Astrocyte of the cerebellum (primary cell): ENCODE measurements at regions not wholly inside any gene's neighbourhood (a gene's known extent, or its start where the extent isn't known, plus 50 kb on each side); places are given as distances from the start of the nearest gene placed in this dataset.

ENCODE experiments used
- DNase-seq: peaks from one replicate; pipeline ENCODE4 v3.0.0-alpha.2; 2011; ENCODE audit warnings: low read depth
- H3K4me3 ChIP-seq: 2 replicates; pipeline ENCODE4 v1.5.1; 2011; ENCODE audit warnings: mild to moderate bottlenecking, low read depth, low read length, moderate library complexity
- CTCF ChIP-seq: IDR thresholded peaks from 2 replicates; pipeline ENCODE4 v1.5.1; 2012; ENCODE audit warnings: low read length, low read depth, moderate library complexity, mild to moderate bottlenecking; ENCODE audit errors: missing control alignments
- in situ Hi-C: cut with HindIII; loops from 2 replicates; pipeline ENCODE4 v1.10.0; 2017; ENCODE audit warnings: low sequenced_read_pairs

- in situ Hi-C loops = no loop called here
- no peak overlapping the region for H3K4me3 ChIP-seq
- TF ChIP-seq CTCF = no peak
- no peak for DNase-seq
Measured at GRCh38 chr1:194181845-194182244, 995.4 kb upstream of the B3GALT2 start.

GRCh38 chr1:194176212-194176611 lies 989.8 kb upstream of the B3GALT2 start:
- no peak overlapping the region for H3K4me3 ChIP-seq
- TF ChIP-seq CTCF = no peak
- no peak for DNase-seq
- in situ Hi-C loops = no loop called here

- no peak for DNase-seq
- in situ Hi-C loops = no loop called here
- TF ChIP-seq CTCF = no peak
- no peak overlapping the region for H3K4me3 ChIP-seq
Measured at GRCh38 chr1:194175251-194175650, 988.8 kb upstream of the B3GALT2 start.

GRCh38 chr1:194174528-194174927 lies 988.1 kb upstream of the B3GALT2 start:
- no peak for DNase-seq
- no peak for TF ChIP-seq CTCF
- H3K4me3 ChIP-seq = no peak overlapping the region
- in situ Hi-C loops = no loop called here

- no peak for TF ChIP-seq CTCF
- in situ Hi-C loops = no loop called here
- no peak overlapping the region for H3K4me3 ChIP-seq
- no peak for DNase-seq
Measured at GRCh38 chr1:194171596-194171995, 985.2 kb upstream of the B3GALT2 start.

GRCh38 chr1:194167956-194168640 lies 981.7 kb upstream of the B3GALT2 start:
- in situ Hi-C loops = no loop called here
- no peak for TF ChIP-seq CTCF
- no peak for DNase-seq
- no peak overlapping the region for H3K4me3 ChIP-seq

GRCh38 chr1:194164755-194165154 lies 978.3 kb upstream of the B3GALT2 start:
- DNase-seq = no peak
- TF ChIP-seq CTCF = no peak
- in situ Hi-C loops = no loop called here
- H3K4me3 ChIP-seq = no peak overlapping the region
